ENCODE measurements at regions not wholly inside any gene's neighbourhood (a gene's known extent, or its start where the extent isn't known, plus 50 kb on each side); places are given as distances from the start of the nearest gene placed in this dataset.

- RAD21 ChIA-PET (ENCODE audit: low non-redundant PET in 1 of 2, low total read pairs in 2 of 2, uncharacterized antibody in 2 of 2, unreplicated experiment in 2 of 2) = no interaction called here
- H3K9me2 ChIP-seq (ENCODE audit: insufficient read depth) = no peaks in the 10 kb centered on the region
Observed at GRCh38 chr15:91530956-91531582, 322.4 kb upstream of the SLCO3A1 start.

GRCh38 chr15:91534235-91534634 lies 319.3 kb upstream of the SLCO3A1 start:
- POLR2A ChIA-PET = no interaction called here
- DNase-seq (ENCODE audit: low read depth, low spot score) = no peak
- no peaks in the 10 kb centered on the region for H4K20me1 ChIP-seq (ENCODE audit: insufficient read depth)
- H3K27me3 ChIP-seq (ENCODE audit: insufficient read depth, low read length) = peaks cover 16% of the 10 kb centered on the region; the same call in 1 of the 2 replicates
- H3K36me3 ChIP-seq (ENCODE audit: control insufficient read depth in 1 of 2, insufficient read depth in 2 of 2, low read length in 2 of 2) = no peaks in the 10 kb centered on the region
- H3K4me3 ChIP-seq (replicated peaks in 1 of 2; ENCODE audit: low read depth in 1 of 2, low read length in 2 of 2) = no peak overlapping the region
- peaks cover 0 to 6% of the 10 kb centered on the region in 2 experiments; a peak in 1 of 4 replicates for H3K4me1 ChIP-seq (ENCODE audit: control insufficient read depth in 1 of 2, insufficient read depth in 2 of 2, low read length in 2 of 2)
- H3K4me2 ChIP-seq (ENCODE audit: low read length) = no peak overlapping the region
- no peak overlapping the region for H2AFZ ChIP-seq (ENCODE audit: low read depth, low read length, poor library complexity, severe bottlenecking)
- H3K79me2 ChIP-seq (ENCODE audit: insufficient read depth, low read length) = no peaks in the 10 kb centered on the region
- no peak overlapping the region for H3K27ac ChIP-seq (ENCODE audit: low read depth, low read length)
- CTCF ChIA-PET = no interaction called here
- intact Hi-C loops (cut with micrococcal nuclease) = no loop called here
- no peak overlapping the region for H3K9ac ChIP-seq (ENCODE audit: low read length)
- H3K9me3 ChIP-seq (ENCODE audit: control insufficient read depth in 1 of 2, insufficient read depth in 1 of 2, low read depth in 1 of 2, low read length in 2 of 2) = no peaks in the 10 kb centered on the region
- no TSS peak for BruUV-seq (replicated peaks)
- H3K9me2 ChIP-seq (ENCODE audit: insufficient read depth) = no peaks in the 10 kb centered on the region
- RAD21 ChIA-PET (ENCODE audit: low non-redundant PET in 1 of 2, low total read pairs in 2 of 2, uncharacterized antibody in 2 of 2, unreplicated experiment in 2 of 2) = no interaction called here
- ATAC-seq = no peak
- TF ChIP-seq CEBPB (IDR thresholded peaks at IDR 0.05; ENCODE audit: low read depth) (no peak), REST (IDR thresholded peaks at IDR 0.05; ENCODE audit: low read depth) (no peak), TCF7L2 (IDR thresholded peaks at IDR 0.05; ENCODE audit: borderline replicate concordance, extremely low read depth, insufficient read depth, insufficient read length) (no peak), POLR2AphosphoS5 (IDR thresholded peaks at IDR 0.05; ENCODE audit: low read depth, low read length) (no peak), FOSL1 (IDR thresholded peaks at IDR 0.05; ENCODE audit: low read depth) (no peak), EZH2phosphoT487 (IDR thresholded peaks at IDR 0.05; ENCODE audit: borderline replicate concordance) (no peak), ZFX (IDR thresholded peaks at IDR 0.05) (no peak), SRF (IDR thresholded peaks at IDR 0.05; ENCODE audit: low read depth) (no peak), CBX3 (IDR thresholded peaks at IDR 0.05; ENCODE audit: low read depth) (no peak), CTCF (IDR thresholded peaks at IDR 0.05 in 2 of 3, conservative IDR thresholded peaks at IDR 0.05 in 1 of 3; ENCODE audit: borderline replicate concordance in 1 of 3, insufficient read depth in 1 of 3, low read depth in 2 of 3, low read length in 2 of 3) (no peak), YY1 (IDR thresholded peaks at IDR 0.05; ENCODE audit: extremely low read depth, insufficient replicate concordance, low read depth, low read length) (no peak)

More at GRCh38 chr15:91530956-91531582, 322.4 kb upstream of the SLCO3A1 start:
- Histone ChIP-seq H3K9me3 (ENCODE audit: control insufficient read depth in 1 of 2, insufficient read depth in 1 of 2, low read depth in 1 of 2, low read length in 2 of 2) (no peaks in the 10 kb centered on the region), H2AFZ (ENCODE audit: low read depth, low read length, poor library complexity, severe bottlenecking) (no peak overlapping the region), H3K36me3 (ENCODE audit: control insufficient read depth in 1 of 2, insufficient read depth in 2 of 2, low read length in 2 of 2) (no peaks in the 10 kb centered on the region), H3K4me1 (ENCODE audit: control insufficient read depth in 1 of 2, insufficient read depth in 2 of 2, low read length in 2 of 2) (no peaks in the 10 kb centered on the region), H3K4me2 (ENCODE audit: low read length) (no peak overlapping the region), H3K79me2 (ENCODE audit: insufficient read depth, low read length) (no peaks in the 10 kb centered on the region), H3K4me3 (replicated peaks in 1 of 2; ENCODE audit: low read depth in 1 of 2, low read length in 2 of 2) (no peak overlapping the region), H3K27ac (ENCODE audit: low read depth, low read length) (no peak overlapping the region), H4K20me1 (ENCODE audit: insufficient read depth) (no peaks in the 10 kb centered on the region), H3K9ac (ENCODE audit: low read length) (no peak overlapping the region), H3K27me3 (ENCODE audit: insufficient read depth, low read length) (peaks cover 22% of the 10 kb centered on the region)
- DNase-seq (ENCODE audit: low read depth, low spot score) (no peak), ATAC-seq (no peak)
- TF ChIP-seq YY1 (IDR thresholded peaks at IDR 0.05; ENCODE audit: extremely low read depth, insufficient replicate concordance, low read depth, low read length) (no peak), CEBPB (IDR thresholded peaks at IDR 0.05; ENCODE audit: low read depth) (no peak), SRF (IDR thresholded peaks at IDR 0.05; ENCODE audit: low read depth) (no peak), EZH2 (IDR thresholded peaks at IDR 0.05) (no peak), MAX (IDR thresholded peaks at IDR 0.05) (no peak), SIN3A (IDR thresholded peaks at IDR 0.05; ENCODE audit: low read depth) (no peak), TCF7L2 (IDR thresholded peaks at IDR 0.05; ENCODE audit: borderline replicate concordance, extremely low read depth, insufficient read depth, insufficient read length) (no peak), JUND (IDR thresholded peaks at IDR 0.05) (no peak), ZFX (IDR thresholded peaks at IDR 0.05) (no peak), POLR2AphosphoS5 (IDR thresholded peaks at IDR 0.05; ENCODE audit: low read depth, low read length) (no peak)
- ChIA-PET CTCF (no interaction called here), POLR2A (no interaction called here)
- intact Hi-C loops (cut with micrococcal nuclease) = no loop called here
- BruUV-seq (replicated peaks) = no TSS peak

Data from HCT116 (cell line).